ENCODE measurements at regions not wholly inside any gene's neighbourhood (a gene's known extent, or its start where the extent isn't known, plus 50 kb on each side); places are given as distances from the start of the nearest gene placed in this dataset.
"Not testable (repeated sequence)": the region's sequence is repeated elsewhere in the genome, so short reads cannot be mapped to it uniquely, and the experiment has no call there.

DNA sequence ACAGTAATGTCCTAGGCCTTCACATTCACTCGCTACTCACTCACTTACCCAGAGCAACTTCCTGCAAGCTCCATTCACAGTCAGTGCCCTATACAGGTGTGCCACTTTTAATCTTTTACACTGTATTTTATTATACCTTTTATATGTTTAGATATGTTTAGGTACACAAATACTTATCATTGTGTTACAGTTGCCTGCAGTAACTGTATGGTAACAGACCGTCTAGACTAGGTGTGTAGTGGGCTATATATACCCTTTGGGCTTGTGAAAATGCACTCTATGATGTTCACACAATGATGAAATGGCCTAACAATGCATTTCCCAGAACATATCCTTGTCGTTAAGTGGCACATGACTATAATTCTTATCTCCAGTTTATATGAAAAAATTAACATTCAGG is 204.5 kb upstream of the HMCN1 start:
- no peak overlapping the region for H3K4me3 Mint-ChIP-seq
- ChIA-PET POLR2A (no interaction called here), CTCF (no interaction called here)

DNA sequence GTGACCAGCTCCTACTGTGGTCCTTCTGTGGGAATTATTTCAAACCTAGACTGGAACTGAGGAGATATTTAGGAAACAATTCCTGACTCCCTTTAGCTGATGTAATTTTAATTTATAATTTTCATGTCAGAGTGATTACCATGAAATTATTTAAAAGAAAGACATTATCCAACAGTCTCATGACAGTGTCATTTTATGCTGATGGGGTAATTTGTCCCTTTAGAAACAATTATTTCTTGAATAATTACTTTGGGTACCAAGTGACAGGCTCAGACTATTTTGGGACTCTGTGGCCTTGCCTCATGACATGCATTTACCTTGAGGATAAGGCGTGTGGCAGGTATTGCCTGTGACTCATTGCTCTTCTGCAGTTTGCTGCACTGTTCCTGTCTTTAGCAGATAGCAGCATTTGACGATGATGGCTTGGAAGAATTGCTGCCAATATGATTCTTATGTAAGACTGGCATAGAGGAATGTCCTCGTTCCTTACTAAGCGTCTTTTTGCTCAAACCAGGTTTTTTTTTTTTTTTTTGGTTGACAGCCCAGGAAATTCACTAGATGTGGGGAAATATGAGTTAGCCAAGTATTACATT is 206.0 kb upstream of the HMCN1 start:
- H3K36me3 Mint-ChIP-seq, result peaks cover 0 to 4% (median 2%) of the 10 kb centered on the region in 3 donors
- H3K27ac Mint-ChIP-seq, result no peak overlapping the region
- no peak for DNase-seq
- CTCF ChIA-PET, result interaction anchor here (1.0 kb wide), 1 partner anchor 50 kb away, joined by 3 read pairs; no protein-coding TSS in a partner anchor
- Histone ChIP-seq H3K4me3 (ENCODE audit: low read length) (no peak overlapping the region), H3K4me1 (ENCODE audit: insufficient read depth, low read length) (no peaks in the 10 kb centered on the region), H3K9me3 (ENCODE audit: low read length) (no peaks in the 10 kb centered on the region), H3K36me3 (ENCODE audit: insufficient read depth, low read length) (no peaks in the 10 kb centered on the region), H3K27ac (ENCODE audit: low read depth, low read length) (no peak overlapping the region), H3K27me3 (ENCODE audit: insufficient read depth, low read length, poor library complexity, severe bottlenecking) (no peaks in the 10 kb centered on the region)
- POLR2A ChIA-PET, result no interaction called here
- H3K27me3 Mint-ChIP-seq, result peaks cover 0 to 6% of the 10 kb centered on the region in 2 donors
- no peak overlapping the region for H3K4me3 Mint-ChIP-seq
- no peaks in the 10 kb centered on the region for H3K4me1 Mint-ChIP-seq
- no peaks in the 10 kb centered on the region for H3K9me3 Mint-ChIP-seq

More for the DNA sequence above, 204.5 kb upstream of the HMCN1 start:
- H3K36me3 Mint-ChIP-seq, result peaks cover 0 to 2% (median under 1%) of the 10 kb centered on the region in 3 donors
- H3K4me1 Mint-ChIP-seq, result no peaks in the 10 kb centered on the region
- H3K4me3 ChIP-seq (ENCODE audit: low read length), result no peak overlapping the region
- no peak overlapping the region for H3K27ac ChIP-seq (ENCODE audit: low read depth, low read length)
- DNase-seq, result no peak
- no peak overlapping the region for H3K27ac Mint-ChIP-seq
- H3K27me3 ChIP-seq (ENCODE audit: insufficient read depth, low read length, poor library complexity, severe bottlenecking), result no peaks in the 10 kb centered on the region
- no peaks in the 10 kb centered on the region for H3K9me3 Mint-ChIP-seq
- no peaks in the 10 kb centered on the region for H3K9me3 ChIP-seq (ENCODE audit: low read length)
- H3K27me3 Mint-ChIP-seq, result peaks cover 0 to under 1% of the 10 kb centered on the region in 2 donors
- no peaks in the 10 kb centered on the region for H3K4me1 ChIP-seq (ENCODE audit: insufficient read depth, low read length)
- no peaks in the 10 kb centered on the region for H3K36me3 ChIP-seq (ENCODE audit: insufficient read depth, low read length)

GRCh38 chr1:185526344-185527307 is 207.6 kb upstream of the HMCN1 start:
- no peak overlapping the region for H3K27ac Mint-ChIP-seq
- no peak for DNase-seq
- Histone ChIP-seq H3K27ac (ENCODE audit: low read depth, low read length) (no peak overlapping the region), H3K4me1 (ENCODE audit: insufficient read depth, low read length) (no peaks in the 10 kb centered on the region), H3K36me3 (ENCODE audit: insufficient read depth, low read length) (no peaks in the 10 kb centered on the region), H3K27me3 (ENCODE audit: insufficient read depth, low read length, poor library complexity, severe bottlenecking) (no peaks in the 10 kb centered on the region), H3K9me3 (ENCODE audit: low read length) (no peaks in the 10 kb centered on the region), H3K4me3 (ENCODE audit: low read length) (no peak overlapping the region)
- no peaks in the 10 kb centered on the region for H3K9me3 Mint-ChIP-seq
- H3K4me1 Mint-ChIP-seq, result no peaks in the 10 kb centered on the region
- no peak overlapping the region for H3K4me3 Mint-ChIP-seq
- ChIA-PET POLR2A (no interaction called here), CTCF (no interaction called here)
- peaks cover 0 to 5% (median 0%) of the 10 kb centered on the region in 3 donors for H3K36me3 Mint-ChIP-seq
- H3K27me3 Mint-ChIP-seq, result peaks cover 0 to 6% of the 10 kb centered on the region in 2 donors

DNA sequence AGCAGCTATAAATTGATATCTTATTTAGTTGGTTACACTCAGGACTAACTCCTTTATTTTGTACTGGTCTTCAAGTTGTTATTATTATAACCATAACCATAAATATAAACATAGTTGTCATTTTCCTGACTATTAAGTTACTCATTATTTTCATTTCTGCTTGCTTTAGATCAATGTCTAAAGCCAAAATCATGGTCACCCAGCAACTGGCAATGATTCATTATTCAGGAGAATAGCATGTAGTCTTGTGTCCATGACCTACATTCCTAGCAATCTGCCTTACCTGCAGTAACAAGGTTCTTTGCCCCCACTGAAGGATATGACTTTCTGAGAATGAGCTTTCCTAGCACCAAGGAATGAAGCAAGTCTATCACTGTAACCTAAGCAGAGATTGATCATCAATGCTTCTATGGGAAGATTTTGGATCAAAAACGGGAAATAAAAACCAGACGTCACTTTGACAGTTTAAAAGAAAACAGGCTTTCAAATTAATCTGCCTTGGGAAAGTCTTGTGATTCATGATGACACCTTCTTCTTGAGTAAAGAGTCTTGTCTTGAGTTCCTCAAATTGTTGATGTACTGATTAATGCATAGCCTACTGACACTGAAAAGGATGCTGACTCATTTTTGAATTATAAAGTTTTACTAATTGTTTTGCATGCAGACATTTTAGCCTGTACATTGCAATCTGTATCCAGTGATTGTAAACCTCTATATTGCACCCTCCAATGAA is 203.3 kb upstream of the IVNS1ABP start:
- H3K36me3 ChIP-seq (ENCODE audit: insufficient read depth, low read length), result no peaks in the 10 kb centered on the region
- Mint-ChIP-seq H3K9me3 (peaks cover 6 to 15% (median 13%) of the 10 kb centered on the region in 5 donors), H3K27ac (no peak overlapping the region), H3K4me1 (no peaks in the 10 kb centered on the region), H3K27me3 (peaks cover 0 to 11% of the 10 kb centered on the region in 2 donors), H3K36me3 (peaks cover 0 to 23% (median 3%) of the 10 kb centered on the region in 3 donors), H3K4me3 (no peak overlapping the region)
- CTCF ChIA-PET, result no interaction called here
- H3K27me3 ChIP-seq (ENCODE audit: insufficient read depth, low read length, poor library complexity, severe bottlenecking), result no peaks in the 10 kb centered on the region
- no peaks in the 10 kb centered on the region for H3K9me3 ChIP-seq (ENCODE audit: low read length)
- POLR2A ChIA-PET, result no interaction called here
- no peak overlapping the region for H3K4me3 ChIP-seq (ENCODE audit: low read length)
- DNase-seq, result no peak
- no peak overlapping the region for H3K27ac ChIP-seq (ENCODE audit: low read depth, low read length)
- no peaks in the 10 kb centered on the region for H3K4me1 ChIP-seq (ENCODE audit: insufficient read depth, low read length)

GRCh38 chr1:185517808-185518419 is 200.9 kb upstream of the IVNS1ABP start:
- no peaks in the 10 kb centered on the region for H3K4me1 ChIP-seq (ENCODE audit: insufficient read depth, low read length)

DNA sequence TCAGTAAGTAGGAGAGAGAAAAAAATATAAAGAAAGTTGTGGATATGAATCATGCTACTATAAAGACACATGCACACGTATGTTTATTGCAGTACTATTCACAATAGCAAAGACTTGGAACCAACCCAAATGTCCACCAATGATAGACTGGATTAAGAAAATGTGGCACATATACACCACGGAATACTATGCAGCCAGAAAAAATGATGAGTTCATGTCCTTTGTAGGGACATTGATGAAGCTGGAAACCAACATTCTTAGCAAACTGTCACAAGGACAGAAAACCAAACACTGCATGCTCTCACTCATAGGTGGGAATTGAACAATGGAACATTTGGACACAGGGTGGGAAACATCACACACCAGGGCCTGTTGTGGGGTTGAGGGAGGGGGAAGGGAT is 200.3 kb upstream of the IVNS1ABP start:
- H3K9me3 ChIP-seq (ENCODE audit: low read length); H3K4me3 ChIP-seq (ENCODE audit: low read length); H3K4me1 Mint-ChIP-seq; H3K27me3 ChIP-seq (ENCODE audit: insufficient read depth, low read length, poor library complexity, severe bottlenecking); H3K27ac ChIP-seq (ENCODE audit: low read depth, low read length); CTCF ChIA-PET; H3K36me3 ChIP-seq (ENCODE audit: insufficient read depth, low read length); H3K4me1 ChIP-seq (ENCODE audit: insufficient read depth, low read length); DNase-seq; POLR2A ChIA-PET; H3K4me3 Mint-ChIP-seq; H3K27me3 Mint-ChIP-seq; H3K27ac Mint-ChIP-seq: not testable (repeated sequence)
- peaks cover 0 to 25% (median 3%) of the 10 kb centered on the region in 3 donors for H3K36me3 Mint-ChIP-seq
- H3K9me3 Mint-ChIP-seq, result peaks cover 6 to 15% (median 13%) of the 10 kb centered on the region in 5 donors

More at GRCh38 chr1:185517808-185518419, 200.9 kb upstream of the IVNS1ABP start:
- Mint-ChIP-seq H3K36me3 (peaks cover 0 to 25% (median 3%) of the 10 kb centered on the region in 3 donors), H3K4me3 (no peak overlapping the region), H3K27ac (no peak overlapping the region), H3K4me1 (no peaks in the 10 kb centered on the region), H3K9me3 (peaks cover 6 to 15% (median 13%) of the 10 kb centered on the region in 5 donors), H3K27me3 (peaks cover 0 to 4% of the 10 kb centered on the region in 2 donors)
- H3K4me3 ChIP-seq (ENCODE audit: low read length), result no peak overlapping the region
- ChIA-PET CTCF (no interaction called here), POLR2A (no interaction called here)
- no peaks in the 10 kb centered on the region for H3K9me3 ChIP-seq (ENCODE audit: low read length)
- no peaks in the 10 kb centered on the region for H3K27me3 ChIP-seq (ENCODE audit: insufficient read depth, low read length, poor library complexity, severe bottlenecking)
- no peaks in the 10 kb centered on the region for H3K36me3 ChIP-seq (ENCODE audit: insufficient read depth, low read length)
- H3K27ac ChIP-seq (ENCODE audit: low read depth, low read length), result no peak overlapping the region
- DNase-seq, result no peak

DNA sequence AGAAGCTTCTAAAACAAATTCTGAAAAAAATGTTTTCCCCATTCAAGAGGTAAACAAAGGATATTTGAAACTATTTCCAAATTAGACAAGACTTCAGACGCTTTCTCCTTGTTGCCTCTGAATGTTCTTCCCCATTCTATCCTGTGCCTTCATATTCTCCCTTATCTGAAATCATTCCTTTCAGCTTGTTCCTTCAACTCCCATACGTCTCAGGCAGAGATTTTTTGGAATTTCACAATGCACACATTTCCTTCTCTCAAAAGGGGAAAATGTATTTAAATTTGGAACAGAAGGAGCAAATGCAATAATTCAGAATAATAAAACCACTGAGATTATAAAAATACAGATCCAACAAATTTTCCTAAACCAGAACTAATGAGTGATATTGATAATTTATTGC is 198.7 kb upstream of the IVNS1ABP start:
- H3K27ac ChIP-seq (ENCODE audit: low read depth, low read length), result no peak overlapping the region
- H3K27me3 ChIP-seq (ENCODE audit: insufficient read depth, low read length, poor library complexity, severe bottlenecking), result no peaks in the 10 kb centered on the region
- H3K4me3 ChIP-seq (ENCODE audit: low read length), result no peak overlapping the region
- Mint-ChIP-seq H3K4me1 (no peaks in the 10 kb centered on the region), H3K9me3 (peaks cover 6 to 15% (median 13%) of the 10 kb centered on the region in 5 donors), H3K27me3 (peaks cover 0 to 4% of the 10 kb centered on the region in 2 donors), H3K27ac (no peak overlapping the region), H3K36me3 (peaks cover 0 to 18% (median 3%) of the 10 kb centered on the region in 3 donors), H3K4me3 (no peak overlapping the region)
- no peaks in the 10 kb centered on the region for H3K36me3 ChIP-seq (ENCODE audit: insufficient read depth, low read length)
- POLR2A ChIA-PET, result no interaction called here
- no peaks in the 10 kb centered on the region for H3K9me3 ChIP-seq (ENCODE audit: low read length)
- no peak for DNase-seq
- CTCF ChIA-PET, result no interaction called here
- H3K4me1 ChIP-seq (ENCODE audit: insufficient read depth, low read length), result no peaks in the 10 kb centered on the region
